ENCODE measurements at regions not wholly inside any gene's neighbourhood (a gene's known extent, or its start where the extent isn't known, plus 50 kb on each side); places are given as distances from the start of the nearest gene placed in this dataset.

DNA sequence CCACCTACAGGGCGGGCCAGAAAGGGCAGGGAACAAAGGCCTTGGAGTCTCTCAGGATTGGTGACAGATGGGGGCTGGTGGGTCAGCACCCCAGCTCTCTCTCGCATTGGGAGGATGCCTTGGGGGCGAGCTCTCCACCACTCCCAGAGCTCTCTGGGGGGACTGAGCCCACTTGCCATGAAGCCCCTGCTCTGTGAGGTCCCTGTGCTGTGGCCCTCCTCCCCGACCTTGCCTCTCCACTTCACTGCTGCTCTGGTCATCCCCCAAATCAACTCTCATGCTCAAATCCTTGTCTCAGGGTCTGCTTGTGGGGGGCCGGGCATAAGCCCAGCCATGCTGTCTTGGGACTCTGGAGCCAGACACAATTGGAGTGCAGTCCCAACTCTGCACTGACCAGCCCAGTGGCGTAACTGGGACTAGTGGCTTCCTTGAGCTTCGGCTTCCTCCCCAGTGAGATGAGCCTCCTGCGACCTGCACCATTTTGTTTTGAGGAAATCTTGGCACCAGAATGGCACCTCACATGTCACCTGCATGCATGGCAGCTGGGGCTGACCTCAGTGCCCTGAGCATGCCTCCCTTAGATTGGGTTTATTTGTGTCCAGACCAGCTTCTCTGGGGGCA lies 184.5 kb downstream of the IRF8 start:
- TF ChIP-seq, protein P1, sequence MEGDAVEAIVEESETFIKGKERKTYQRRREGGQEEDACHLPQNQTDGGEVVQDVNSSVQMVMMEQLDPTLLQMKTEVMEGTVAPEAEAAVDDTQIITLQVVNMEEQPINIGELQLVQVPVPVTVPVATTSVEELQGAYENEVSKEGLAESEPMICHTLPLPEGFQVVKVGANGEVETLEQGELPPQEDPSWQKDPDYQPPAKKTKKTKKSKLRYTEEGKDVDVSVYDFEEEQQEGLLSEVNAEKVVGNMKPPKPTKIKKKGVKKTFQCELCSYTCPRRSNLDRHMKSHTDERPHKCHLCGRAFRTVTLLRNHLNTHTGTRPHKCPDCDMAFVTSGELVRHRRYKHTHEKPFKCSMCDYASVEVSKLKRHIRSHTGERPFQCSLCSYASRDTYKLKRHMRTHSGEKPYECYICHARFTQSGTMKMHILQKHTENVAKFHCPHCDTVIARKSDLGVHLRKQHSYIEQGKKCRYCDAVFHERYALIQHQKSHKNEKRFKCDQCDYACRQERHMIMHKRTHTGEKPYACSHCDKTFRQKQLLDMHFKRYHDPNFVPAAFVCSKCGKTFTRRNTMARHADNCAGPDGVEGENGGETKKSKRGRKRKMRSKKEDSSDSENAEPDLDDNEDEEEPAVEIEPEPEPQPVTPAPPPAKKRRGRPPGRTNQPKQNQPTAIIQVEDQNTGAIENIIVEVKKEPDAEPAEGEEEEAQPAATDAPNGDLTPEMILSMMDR (conservative IDR thresholded peaks at IDR 0.05; ENCODE audit: low read depth, low read length) = no peak
- TF ChIP-seq EZH2 (IDR thresholded peaks at IDR 0.05; ENCODE audit: low read length, unreplicated experiment) = no peak
- no peak for TF ChIP-seq EZH2phosphoT487 (IDR thresholded peaks at IDR 0.05; ENCODE audit: borderline replicate concordance, low read length)

All from PC-3 (cell line).